Activated naive CD8-positive, alpha-beta T cell treated with anti-CD3 and anti-CD28 coated beads, Interleukin-2, amount 50 U/mL, for 24 hours (primary cell): ENCODE measurements at regions not wholly inside any gene's neighbourhood (a gene's known extent, or its start where the extent isn't known, plus 50 kb on each side); places are given as distances from the start of the nearest gene placed in this dataset.
"Not testable (repeated sequence)": the region's sequence is repeated elsewhere in the genome, so short reads cannot be mapped to it uniquely, and the experiment has no call there.

Experiments used
- ATAC-seq: fragments of 150-1000 bp; cut with Tn5 transposase; one replicate; pipeline ENCODE4 v1.10.0; 2021
- DNase-seq: peaks from one replicate; pipeline ENCODE4 v3.0.0; 2021
- H3K27ac Mint-ChIP-seq: one replicate; pipeline ENCODE4 v1.8.0; 2021; ENCODE audit warnings: mild to moderate bottlenecking, mixed read lengths
- H3K27me3 Mint-ChIP-seq: one replicate; pipeline ENCODE4 v1.8.0; 2021; ENCODE audit warnings: mixed read lengths
- H3K36me3 Mint-ChIP-seq: one replicate; pipeline ENCODE4 v1.8.0; 2021; ENCODE audit warnings: low read depth, mixed read lengths
- H3K4me1 Mint-ChIP-seq: one replicate; pipeline ENCODE4 v1.8.0; 2021; ENCODE audit warnings: mixed read lengths
- H3K4me3 Mint-ChIP-seq: one replicate; pipeline ENCODE4 v1.8.0; 2021; ENCODE audit warnings: mild to moderate bottlenecking, moderate library complexity, mixed read lengths
- H3K9me3 Mint-ChIP-seq: one replicate; pipeline ENCODE4 v1.8.0; 2021; ENCODE audit warnings: mixed read lengths

- Mint-ChIP-seq H3K27ac (no peak overlapping the region), H3K36me3 (no peaks in the 10 kb centered on the region), H3K27me3 (peaks cover 12% of the 10 kb centered on the region), H3K4me1 (no peaks in the 10 kb centered on the region), H3K4me3 (no peak overlapping the region), H3K9me3 (peaks cover 11% of the 10 kb centered on the region)
- DNase-seq (no peak), ATAC-seq (no peak)
Measured at GRCh38 chr3:194945508-194945907, 259.8 kb downstream of the FAM43A start.

DNA sequence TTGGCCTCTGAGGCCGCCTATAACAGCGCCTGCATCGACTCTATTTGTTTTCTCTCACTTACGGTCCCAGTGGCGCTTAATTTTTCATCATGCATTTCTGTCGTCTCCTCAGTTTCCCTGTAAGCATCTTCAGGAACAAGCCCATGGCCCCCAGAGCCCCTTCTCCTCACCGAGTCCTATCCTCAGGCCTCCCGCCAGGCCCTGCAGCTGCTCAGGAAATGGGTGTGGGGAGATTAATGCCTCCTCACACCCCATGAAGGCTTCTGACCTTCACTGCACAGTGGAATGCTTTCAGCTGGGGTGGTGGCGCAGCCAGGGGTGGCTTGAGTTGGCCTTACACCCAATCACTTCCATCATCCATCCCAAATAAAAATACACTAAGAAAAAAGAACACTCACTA, 260.4 kb downstream of the FAM43A start:
- ATAC-seq: no peak
- Mint-ChIP-seq H3K36me3 (no peaks in the 10 kb centered on the region), H3K4me1 (no peaks in the 10 kb centered on the region), H3K9me3 (peaks cover 11% of the 10 kb centered on the region), H3K4me3 (no peak overlapping the region), H3K27me3 (peaks cover 7% of the 10 kb centered on the region), H3K27ac (no peak overlapping the region)
- no peak for DNase-seq

DNA sequence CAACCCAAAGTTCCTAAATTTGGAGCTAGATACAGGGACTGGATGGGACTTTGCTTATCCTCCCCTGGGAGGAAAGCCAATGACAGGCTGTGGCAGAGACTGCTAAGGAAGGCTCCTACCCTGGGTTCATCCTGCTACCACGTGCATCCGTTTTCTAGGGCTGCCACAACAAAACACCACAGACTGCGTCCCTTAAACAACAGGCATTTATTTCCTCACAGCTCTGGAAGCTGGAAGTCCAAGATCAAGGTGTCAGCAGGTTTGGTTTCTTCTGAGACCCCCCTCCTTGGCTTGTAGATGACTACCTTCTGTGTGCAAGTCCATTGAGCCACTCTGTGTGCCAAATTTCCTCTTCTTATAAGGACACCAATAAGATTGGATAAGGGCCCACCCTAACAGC, 263.9 kb downstream of the FAM43A start:
- Mint-ChIP-seq H3K36me3 (no peaks in the 10 kb centered on the region), H3K27ac (no peak overlapping the region), H3K4me3 (no peak overlapping the region), H3K9me3 (peaks cover 11% of the 10 kb centered on the region), H3K4me1 (no peaks in the 10 kb centered on the region), H3K27me3 (no peaks in the 10 kb centered on the region)
- ATAC-seq (no peak), DNase-seq (no peak)

DNA sequence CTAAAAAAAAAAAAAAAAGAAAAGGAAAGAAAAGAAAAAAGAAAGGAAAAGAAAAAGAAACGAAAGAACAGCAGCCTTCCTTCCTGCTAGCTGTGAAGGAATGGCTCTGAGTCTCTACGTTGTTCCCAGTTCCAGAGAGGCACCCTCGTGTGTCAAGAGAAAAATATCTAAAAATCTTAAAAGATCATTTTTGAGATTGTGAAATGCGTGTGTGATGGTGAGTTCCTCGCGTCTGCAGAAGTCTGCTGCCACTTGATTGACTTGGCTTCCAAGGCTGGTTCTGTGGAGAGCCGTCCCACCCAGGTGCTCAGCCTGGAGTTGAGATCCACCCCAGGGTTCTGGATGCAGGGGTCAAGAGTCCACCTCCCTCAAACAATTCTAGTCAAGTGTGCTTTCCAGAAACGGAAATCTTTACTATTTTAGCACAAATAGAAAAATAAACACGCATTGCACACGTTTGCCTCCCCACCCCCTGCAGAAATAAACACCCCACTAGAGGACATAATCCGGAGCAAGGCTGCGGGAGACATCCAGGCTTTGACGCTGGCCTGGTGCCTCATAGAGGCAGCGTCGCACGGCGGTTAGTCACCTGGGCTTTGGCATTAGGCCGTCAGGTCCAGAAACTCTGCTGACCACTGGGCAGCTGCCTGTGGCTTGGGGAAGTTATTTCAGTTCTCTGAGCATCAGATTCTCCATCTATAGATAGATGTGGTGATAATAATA, 265.4 kb downstream of the FAM43A start:
- peaks cover 11% of the 10 kb centered on the region for H3K9me3 Mint-ChIP-seq
- H3K36me3 Mint-ChIP-seq: no peaks in the 10 kb centered on the region
- H3K4me3 Mint-ChIP-seq: no peak overlapping the region
- ATAC-seq: no peak
- H3K27me3 Mint-ChIP-seq: no peaks in the 10 kb centered on the region
- H3K4me1 Mint-ChIP-seq: no peaks in the 10 kb centered on the region
- H3K27ac Mint-ChIP-seq: no peak overlapping the region
- no peak for DNase-seq

DNA sequence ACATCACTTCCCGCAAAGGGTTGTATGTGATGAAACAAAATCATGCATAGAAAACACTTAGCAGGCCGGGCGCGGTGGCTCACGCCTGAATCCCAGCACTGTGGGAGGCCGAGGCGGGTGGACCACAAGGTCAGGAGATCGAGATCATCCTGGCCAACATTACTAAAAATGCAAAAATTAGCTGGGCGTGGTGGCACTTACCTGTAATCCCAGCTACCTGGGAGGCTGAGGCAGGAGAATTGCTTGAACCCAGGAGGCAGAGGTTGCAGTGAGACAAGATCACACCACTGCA, 265.9 kb downstream of the FAM43A start:
- H3K27me3 Mint-ChIP-seq, H3K4me1 Mint-ChIP-seq, DNase-seq, H3K36me3 Mint-ChIP-seq, ATAC-seq, H3K4me3 Mint-ChIP-seq, H3K27ac Mint-ChIP-seq: not testable (repeated sequence)
- peaks cover 11% of the 10 kb centered on the region for H3K9me3 Mint-ChIP-seq

DNA sequence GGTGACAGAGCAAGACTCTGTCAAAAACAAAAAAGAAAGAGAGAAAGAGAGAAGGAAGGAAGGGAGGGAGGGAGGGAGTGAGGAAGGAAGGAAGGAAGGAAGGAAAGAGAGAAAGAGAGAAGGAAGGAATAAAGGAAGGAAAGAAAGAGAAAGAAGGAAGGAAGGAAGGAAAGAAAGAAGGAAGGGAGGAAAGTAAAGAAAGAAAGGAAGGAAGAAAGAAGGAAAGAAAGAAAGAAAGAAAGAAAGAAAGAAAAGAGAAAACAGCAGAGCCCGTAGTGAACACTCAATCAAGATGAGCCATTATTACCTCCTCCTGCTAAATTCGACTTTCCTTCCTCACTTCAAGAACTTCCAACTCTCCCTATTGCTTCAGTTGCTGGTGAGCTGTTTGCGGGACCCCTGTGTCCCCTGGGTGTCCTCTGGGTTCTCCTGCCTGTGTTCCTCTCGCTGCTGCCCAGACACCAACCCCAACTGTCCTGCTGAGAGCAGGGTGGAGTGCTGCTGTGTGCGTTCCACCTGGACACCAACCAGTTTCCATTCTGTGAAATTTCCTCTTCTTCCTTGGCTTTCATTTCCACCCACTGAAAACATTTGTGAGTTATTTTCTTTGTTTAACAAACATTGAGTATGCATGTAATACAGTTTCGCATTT, 266.4 kb downstream of the FAM43A start:
- Mint-ChIP-seq H3K36me3 (no peaks in the 10 kb centered on the region), H3K27ac (no peak overlapping the region), H3K4me3 (no peak overlapping the region), H3K4me1 (no peaks in the 10 kb centered on the region), H3K27me3 (no peaks in the 10 kb centered on the region), H3K9me3 (peaks cover 11% of the 10 kb centered on the region)
- DNase-seq (no peak), ATAC-seq (no peak)

DNA sequence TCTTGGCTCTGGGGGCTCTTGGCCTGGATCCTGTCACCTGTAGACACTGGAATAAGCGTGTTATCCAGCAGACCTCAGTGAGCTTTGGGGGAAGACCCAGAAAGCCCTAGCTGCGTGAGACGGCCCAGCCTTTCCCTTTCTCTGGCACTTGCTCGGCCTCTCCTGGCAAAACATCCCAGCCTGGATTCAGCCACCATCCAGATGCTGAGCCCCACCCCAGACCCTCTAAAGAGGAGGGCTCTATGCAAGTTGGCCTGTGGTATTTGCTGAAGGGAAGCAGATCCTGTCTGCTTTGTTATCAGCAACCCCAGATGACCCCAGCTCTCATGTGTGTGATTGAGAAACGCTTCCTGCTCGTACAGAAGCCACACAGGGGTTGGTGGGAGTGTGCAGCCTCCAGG, 267.2 kb downstream of the FAM43A start:
- no peak for DNase-seq
- Mint-ChIP-seq H3K27ac (no peak overlapping the region), H3K36me3 (no peaks in the 10 kb centered on the region), H3K4me3 (no peak overlapping the region), H3K9me3 (peaks cover 8% of the 10 kb centered on the region), H3K4me1 (no peaks in the 10 kb centered on the region), H3K27me3 (no peaks in the 10 kb centered on the region)
- no peak for ATAC-seq

GRCh38 chr3:194953291-194953690, 267.6 kb downstream of the FAM43A start:
- H3K4me3 Mint-ChIP-seq: no peak overlapping the region
- no peaks in the 10 kb centered on the region for H3K4me1 Mint-ChIP-seq
- H3K27me3 Mint-ChIP-seq: no peaks in the 10 kb centered on the region
- ATAC-seq: no peak
- no peak overlapping the region for H3K27ac Mint-ChIP-seq
- no peak for DNase-seq
- no peaks in the 10 kb centered on the region for H3K36me3 Mint-ChIP-seq
- H3K9me3 Mint-ChIP-seq: peaks cover 5% of the 10 kb centered on the region

GRCh38 chr3:194955546-194955945, 269.9 kb downstream of the FAM43A start:
- Mint-ChIP-seq H3K4me3 (no peak overlapping the region), H3K36me3 (no peaks in the 10 kb centered on the region)
- no peak for ATAC-seq

DNA sequence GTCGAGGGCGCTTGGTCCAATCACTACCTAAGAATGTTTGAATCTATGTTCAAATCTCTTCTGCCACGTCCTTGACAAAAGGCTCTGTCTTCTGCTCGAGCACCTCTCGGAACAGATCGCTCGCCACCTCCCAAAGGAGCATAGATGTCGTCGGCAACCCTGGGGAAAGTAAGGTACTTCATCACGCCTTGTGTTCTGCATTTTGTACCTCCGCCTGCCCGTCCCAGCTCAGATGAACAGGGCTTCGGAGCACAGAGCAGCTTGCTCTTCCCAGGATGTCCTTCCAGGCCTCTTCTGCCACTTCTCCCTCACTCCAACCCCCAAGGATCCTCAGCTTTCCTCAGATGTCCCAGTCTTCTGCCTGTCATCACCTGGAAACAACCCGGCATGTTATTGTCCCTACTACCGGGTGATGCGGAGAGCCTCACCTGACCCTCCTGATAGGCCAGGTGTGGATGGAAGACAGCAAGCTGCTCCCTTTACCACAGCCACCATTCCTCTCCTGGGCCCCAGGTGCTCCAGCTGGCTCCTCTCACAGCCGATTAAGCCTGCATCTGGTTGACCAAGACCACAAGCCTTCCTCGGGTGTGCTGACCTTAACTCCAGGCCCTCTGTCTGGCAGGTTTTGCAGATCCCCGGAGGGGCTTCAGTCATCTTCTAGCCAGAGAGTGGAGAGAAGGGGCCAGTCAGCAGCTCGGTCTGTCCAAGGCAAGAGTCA, 270.5 kb downstream of the FAM43A start:
- Mint-ChIP-seq H3K36me3 (no peaks in the 10 kb centered on the region), H3K4me3 (no peak overlapping the region), H3K27ac (no peak overlapping the region), H3K27me3 (peaks cover 3% of the 10 kb centered on the region), H3K9me3 (no peaks in the 10 kb centered on the region), H3K4me1 (no peaks in the 10 kb centered on the region)
- no peak for ATAC-seq
- DNase-seq: no peak

More at GRCh38 chr3:194955546-194955945, 269.9 kb downstream of the FAM43A start:
- no peak for DNase-seq
- Mint-ChIP-seq H3K4me1 (no peaks in the 10 kb centered on the region), H3K27me3 (peaks cover 3% of the 10 kb centered on the region), H3K27ac (no peak overlapping the region), H3K9me3 (no peaks in the 10 kb centered on the region)

- Mint-ChIP-seq H3K4me1 (no peaks in the 10 kb centered on the region), H3K27me3 (peaks cover 3% of the 10 kb centered on the region), H3K36me3 (no peaks in the 10 kb centered on the region), H3K27ac (no peak overlapping the region), H3K9me3 (no peaks in the 10 kb centered on the region), H3K4me3 (no peak overlapping the region)
- no peak for ATAC-seq
- DNase-seq: no peak
Measured at GRCh38 chr3:194956697-194957396, 271.2 kb downstream of the FAM43A start.

- ATAC-seq: no peak
- Mint-ChIP-seq H3K27me3 (peaks cover 3% of the 10 kb centered on the region), H3K36me3 (no peaks in the 10 kb centered on the region), H3K9me3 (no peaks in the 10 kb centered on the region), H3K27ac (no peak overlapping the region), H3K4me3 (no peak overlapping the region), H3K4me1 (no peaks in the 10 kb centered on the region)
- DNase-seq: no peak
Measured at GRCh38 chr3:194957743-194958240, 272.1 kb downstream of the FAM43A start.

- H3K27me3 Mint-ChIP-seq: peaks cover 3% of the 10 kb centered on the region
- no peak overlapping the region for H3K4me3 Mint-ChIP-seq
- no peaks in the 10 kb centered on the region for H3K36me3 Mint-ChIP-seq
- no peak overlapping the region for H3K27ac Mint-ChIP-seq
- no peaks in the 10 kb centered on the region for H3K9me3 Mint-ChIP-seq
- DNase-seq: no peak
- H3K4me1 Mint-ChIP-seq: no peaks in the 10 kb centered on the region
- no peak for ATAC-seq
Measured at GRCh38 chr3:194959217-194959616, 273.5 kb downstream of the FAM43A start.

DNA sequence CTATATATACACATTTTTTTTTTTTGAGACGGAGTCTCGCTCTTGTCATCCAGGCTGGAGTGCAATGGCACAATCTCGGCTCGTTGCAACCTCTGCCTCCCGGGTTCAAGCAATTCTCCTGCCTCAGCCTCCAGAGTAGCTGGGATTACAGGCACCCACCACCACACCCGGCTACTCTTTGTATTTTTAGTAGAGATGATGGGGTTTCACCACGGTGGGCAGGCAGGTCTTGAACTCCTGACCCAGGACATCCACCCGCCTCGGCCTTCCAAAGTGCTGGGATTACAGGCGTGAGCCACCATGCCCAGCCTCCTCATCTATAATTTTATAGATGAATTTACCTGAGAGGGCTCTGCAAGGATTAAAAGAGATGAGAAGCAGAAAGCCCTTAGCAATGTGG, 274.0 kb downstream of the FAM43A start:
- not testable (repeated sequence) for H3K27ac Mint-ChIP-seq, H3K9me3 Mint-ChIP-seq, H3K4me3 Mint-ChIP-seq, ATAC-seq, H3K36me3 Mint-ChIP-seq, H3K4me1 Mint-ChIP-seq, DNase-seq, H3K27me3 Mint-ChIP-seq
